WTC11 (cell line): ENCODE measurements at regions not wholly inside any gene's neighbourhood (a gene's known extent, or its start where the extent isn't known, plus 50 kb on each side); places are given as distances from the start of the nearest gene placed in this dataset.

ENCODE experiments used
- CTCF ChIP-seq: fragments of 200-600 bp; IDR thresholded peaks from 2 replicates; pipeline ENCODE4 v1.8.0; 2022; ENCODE audit warnings: antibody characterized with exemption
- HMGXB4 ChIP-seq: sonication (generic); formaldehyde crosslinking; IDR thresholded peaks from 2 replicates; pipeline ENCODE4 v1.8.1; 2023; ENCODE audit warnings: mild to moderate bottlenecking, moderate library complexity, missing genetic modification reagents
- NR2C2 ChIP-seq: sonication (generic); formaldehyde crosslinking; IDR thresholded peaks from 2 replicates; pipeline ENCODE4 v1.8.0; 2022; ENCODE audit warnings: mild to moderate bottlenecking, missing genetic modification reagents
- ZNF138 ChIP-seq: sonication (generic); formaldehyde crosslinking; conservative IDR thresholded peaks from 2 replicates; pipeline ENCODE4 v1.8.1; 2022; ENCODE audit warnings: mild to moderate bottlenecking, moderate library complexity, missing genetic modification reagents

GRCh38 chr16:73886426-73886825, 410.2 kb upstream of the PSMD7 start:
- TF ChIP-seq HMGXB4 (CRISPR knock-in tag) (no peak), CTCF (no peak), NR2C2 (CRISPR knock-in tag) (no peak), ZNF138 (CRISPR knock-in tag) (no peak)
